ENCODE measurements at regions not wholly inside any gene's neighbourhood (a gene's known extent, or its start where the extent isn't known, plus 50 kb on each side); places are given as distances from the start of the nearest gene placed in this dataset.

- TF ChIP-seq CTCF (IDR thresholded peaks at IDR 0.05): no peak
- no peak for TF ChIP-seq POLR2A (IDR thresholded peaks at IDR 0.05; ENCODE audit: low read depth)
- no peak for TF ChIP-seq POLR2AphosphoS5 (IDR thresholded peaks at IDR 0.05)
Observed at GRCh38 chr18:34544930-34545329, 165.2 kb upstream of the DTNA start.

Data from esophagus muscularis mucosa (tissue), 3 donors.